Mesothelial cell of epicardium (in vitro differentiated cells): ENCODE measurements at regions not wholly inside any gene's neighbourhood (a gene's known extent, or its start where the extent isn't known, plus 50 kb on each side); places are given as distances from the start of the nearest gene placed in this dataset.

Experiments used
- DNase-seq, 2 experiments: peaks; one replicate each; pipeline ENCODE4 v3.0.0; 2021; ENCODE audit warnings: low spot score in 2 of 2; ENCODE audit not compliant: unreplicated experiment in 2 of 2
- H3K27ac Mint-ChIP-seq: 2 replicates; pipeline ENCODE4 v1.8.0; 2021; ENCODE audit warnings: mixed read lengths
- H3K27me3 Mint-ChIP-seq: 2 replicates; pipeline ENCODE4 v1.8.0; 2021; ENCODE audit warnings: low read depth, mixed read lengths
- H3K36me3 Mint-ChIP-seq: 2 replicates; pipeline ENCODE4 v1.8.0; 2021; ENCODE audit warnings: mixed read lengths
- H3K4me1 Mint-ChIP-seq: 2 replicates; pipeline ENCODE4 v1.8.0; 2021; ENCODE audit warnings: mixed read lengths
- H3K4me3 Mint-ChIP-seq: 2 replicates; pipeline ENCODE4 v1.8.0; 2021; ENCODE audit warnings: mild to moderate bottlenecking, moderate library complexity, mixed read lengths
- H3K9me3 Mint-ChIP-seq: 2 replicates; pipeline ENCODE4 v1.8.0; 2021; ENCODE audit warnings: mixed read lengths
- CTCF ChIP-seq: fragments of 200-600 bp; sonication (generic); IDR thresholded peaks from one replicate; pipeline ENCODE4 v1.5.0; 2021; ENCODE audit warnings: antibody characterized with exemption; ENCODE audit not compliant: unreplicated experiment

- no peak overlapping the region for H3K27ac Mint-ChIP-seq
- H3K27me3 Mint-ChIP-seq, result no peaks in the 10 kb centered on the region
- H3K4me1 Mint-ChIP-seq, result peaks cover 17% of the 10 kb centered on the region
Measured at GRCh38 chr10:121357401-121357800, 240.8 kb downstream of the FGFR2 start.

GRCh38 chr10:121362026-121362425 is 236.2 kb downstream of the FGFR2 start:
- Mint-ChIP-seq H3K27me3 (no peaks in the 10 kb centered on the region), H3K4me1 (peaks cover 9% of the 10 kb centered on the region), H3K27ac (no peak overlapping the region), H3K4me3 (no peak overlapping the region), H3K9me3 (no peaks in the 10 kb centered on the region), H3K36me3 (no peaks in the 10 kb centered on the region)
- no peak for TF ChIP-seq CTCF
- DNase-seq, result no peak

More at GRCh38 chr10:121357401-121357800, 240.8 kb downstream of the FGFR2 start:
- peaks cover 4% of the 10 kb centered on the region for H3K9me3 Mint-ChIP-seq
- no peaks in the 10 kb centered on the region for H3K36me3 Mint-ChIP-seq
- DNase-seq, result no peak
- TF ChIP-seq CTCF, result no peak
- H3K4me3 Mint-ChIP-seq, result no peak overlapping the region

- TF ChIP-seq CTCF, result no peak
Measured at GRCh38 chr10:121365566-121365965, 232.7 kb downstream of the FGFR2 start.

GRCh38 chr10:121368347-121369025 is 229.8 kb downstream of the FGFR2 start:
- Mint-ChIP-seq H3K4me1 (peaks cover 19% of the 10 kb centered on the region), H3K27ac (no peak overlapping the region), H3K4me3 (no peak overlapping the region), H3K36me3 (no peaks in the 10 kb centered on the region), H3K9me3 (no peaks in the 10 kb centered on the region), H3K27me3 (no peaks in the 10 kb centered on the region)
- TF ChIP-seq CTCF, result no peak
- no peak for DNase-seq

More at GRCh38 chr10:121365566-121365965, 232.7 kb downstream of the FGFR2 start:
- peaks cover 16% of the 10 kb centered on the region for H3K4me1 Mint-ChIP-seq
- H3K9me3 Mint-ChIP-seq, result no peaks in the 10 kb centered on the region
- H3K27me3 Mint-ChIP-seq, result no peaks in the 10 kb centered on the region
- no peak for DNase-seq
- H3K27ac Mint-ChIP-seq, result no peak overlapping the region
- no peak overlapping the region for H3K4me3 Mint-ChIP-seq
- H3K36me3 Mint-ChIP-seq, result no peaks in the 10 kb centered on the region

GRCh38 chr10:121369616-121370015 is 228.6 kb downstream of the FGFR2 start:
- no peak for TF ChIP-seq CTCF
- no peaks in the 10 kb centered on the region for H3K27me3 Mint-ChIP-seq
- H3K4me1 Mint-ChIP-seq, result peaks cover 20% of the 10 kb centered on the region
- H3K27ac Mint-ChIP-seq, result no peak overlapping the region
- no peak overlapping the region for H3K4me3 Mint-ChIP-seq
- no peaks in the 10 kb centered on the region for H3K9me3 Mint-ChIP-seq
- no peaks in the 10 kb centered on the region for H3K36me3 Mint-ChIP-seq
- no peak for DNase-seq
